HG03469 (cell line): ENCODE measurements at regions not wholly inside any gene's neighbourhood (a gene's known extent, or its start where the extent isn't known, plus 50 kb on each side); places are given as distances from the start of the nearest gene placed in this dataset.
"Not testable (repeated sequence)": the region's sequence is repeated elsewhere in the genome, so short reads cannot be mapped to it uniquely, and the experiment has no call there.

Experiments
- ATAC-seq: cut with Tn5 transposase; IDR thresholded peaks from one replicate; pipeline ENCODE4 v1.9.1; 2021; ENCODE audit warnings: mild to moderate bottlenecking, moderate library complexity, moderate number of reproducible peaks; ENCODE audit not compliant: unreplicated experiment

DNA sequence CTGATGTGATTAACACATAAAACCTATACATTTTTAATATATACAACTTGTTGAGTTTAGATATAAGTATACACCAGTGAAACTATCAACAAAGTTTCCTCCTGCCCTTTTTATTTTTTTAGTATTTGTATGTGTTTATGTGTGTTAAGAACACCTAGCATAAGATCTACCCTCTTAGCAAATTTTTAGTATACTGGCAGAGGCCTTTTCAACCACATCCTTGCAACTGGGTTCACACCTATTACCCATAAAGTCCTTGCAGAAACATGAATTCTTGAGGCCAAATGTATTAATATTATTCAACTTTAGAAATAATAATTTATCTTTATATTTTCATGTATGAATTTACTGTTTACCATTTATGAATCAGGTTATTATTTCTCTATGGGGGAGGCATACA lies 119.7 kb upstream of the CRIM1 start:
- ATAC-seq, result no peak

DNA sequence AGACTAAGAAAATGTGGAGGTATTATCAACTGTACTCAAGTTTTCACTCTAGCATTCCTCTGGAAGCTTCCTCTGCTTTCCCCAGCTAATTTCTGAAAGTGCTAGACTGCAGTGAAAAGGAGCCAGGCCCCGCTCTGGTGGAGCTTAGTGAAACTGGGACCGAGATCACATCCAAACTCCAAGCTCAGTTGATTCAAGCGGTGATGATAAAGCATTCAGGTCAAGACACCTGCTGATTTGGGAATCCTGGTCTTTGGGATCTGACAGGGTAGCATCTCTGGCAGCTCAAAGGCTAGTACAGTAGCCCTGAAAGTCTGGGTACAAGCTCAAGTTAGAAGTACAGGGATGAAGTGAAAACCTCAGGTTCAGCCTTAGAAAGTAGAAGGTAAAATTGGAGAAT lies 120.2 kb upstream of the CRIM1 start:
- ATAC-seq, result no peak

DNA sequence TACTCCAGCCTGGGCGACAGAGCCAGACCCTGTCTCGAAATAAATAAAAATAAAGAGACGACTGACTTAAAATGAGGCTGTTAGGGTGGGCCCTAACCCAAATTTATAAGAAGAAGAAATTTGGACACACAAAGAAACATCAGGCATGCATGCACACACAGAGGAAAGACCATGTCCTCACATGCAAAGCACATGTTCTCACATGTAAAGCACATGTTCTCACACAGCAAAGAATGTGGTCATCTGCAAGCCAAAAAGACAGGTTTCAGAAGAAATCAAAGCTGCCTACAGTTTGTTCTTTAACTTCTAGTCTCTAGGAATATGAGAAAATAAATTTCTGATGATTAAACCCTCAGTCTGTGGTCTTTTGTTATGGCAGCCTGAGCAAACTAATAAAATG lies 132.3 kb upstream of the CRIM1 start:
- ATAC-seq, result no peak

DNA sequence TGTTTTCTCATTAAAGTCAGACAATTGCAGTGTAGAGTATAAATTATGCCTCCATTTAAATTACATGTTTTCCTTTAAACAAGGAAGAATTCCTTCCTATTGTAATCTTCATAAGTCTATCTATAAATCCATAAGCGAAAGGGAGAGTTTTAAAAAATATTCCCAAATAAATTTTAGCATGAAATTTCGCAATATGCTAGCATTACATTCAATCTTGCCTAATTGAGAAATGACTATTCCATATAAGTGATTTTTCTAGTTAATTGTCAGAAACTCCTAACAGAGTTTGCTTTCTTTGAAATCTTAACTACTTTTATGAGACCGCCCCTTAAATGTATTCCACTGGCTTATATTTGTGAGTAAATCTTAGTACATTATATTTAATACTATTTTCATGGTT lies 133.1 kb upstream of the CRIM1 start:
- ATAC-seq, result no peak

DNA sequence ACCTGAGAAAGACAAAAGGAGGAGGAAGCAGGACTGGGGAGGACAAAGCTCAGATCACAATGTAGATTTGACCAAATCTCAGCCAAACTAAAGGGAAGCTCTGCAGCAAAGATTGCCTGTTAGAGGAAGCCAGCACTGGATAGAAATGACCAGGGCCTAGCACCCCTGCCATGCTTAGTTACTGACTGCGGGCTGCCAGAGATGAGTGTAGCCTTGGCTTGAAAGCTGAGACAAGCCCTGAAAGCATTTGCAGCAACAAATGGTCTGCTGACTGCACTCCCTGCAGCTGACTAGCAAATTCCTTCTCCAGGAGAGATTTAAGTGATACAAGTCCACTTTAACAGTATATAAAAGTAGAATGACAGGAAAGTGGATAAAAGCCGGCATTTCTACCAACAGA lies 140.9 kb upstream of the CRIM1 start:
- ATAC-seq, result no peak

DNA sequence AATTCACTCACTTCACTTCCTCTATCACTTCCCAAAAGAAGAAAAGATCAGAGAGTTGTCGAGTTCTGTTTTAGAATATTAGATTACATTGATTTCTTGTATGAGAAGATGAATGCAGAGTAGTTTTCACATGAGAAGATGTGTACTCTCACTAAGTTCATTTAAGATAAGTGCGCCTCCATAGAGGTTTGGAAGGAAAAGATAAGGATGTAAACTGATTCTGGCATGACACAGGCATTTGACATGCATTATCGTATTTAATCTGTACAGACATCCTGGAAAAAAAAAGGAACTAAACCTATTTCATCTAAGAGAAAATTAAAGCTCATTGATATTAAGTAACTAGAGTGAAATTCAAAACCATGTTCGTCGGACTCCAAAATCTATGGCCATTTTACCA lies 152.2 kb upstream of the CRIM1 start:
- ATAC-seq, result no peak

DNA sequence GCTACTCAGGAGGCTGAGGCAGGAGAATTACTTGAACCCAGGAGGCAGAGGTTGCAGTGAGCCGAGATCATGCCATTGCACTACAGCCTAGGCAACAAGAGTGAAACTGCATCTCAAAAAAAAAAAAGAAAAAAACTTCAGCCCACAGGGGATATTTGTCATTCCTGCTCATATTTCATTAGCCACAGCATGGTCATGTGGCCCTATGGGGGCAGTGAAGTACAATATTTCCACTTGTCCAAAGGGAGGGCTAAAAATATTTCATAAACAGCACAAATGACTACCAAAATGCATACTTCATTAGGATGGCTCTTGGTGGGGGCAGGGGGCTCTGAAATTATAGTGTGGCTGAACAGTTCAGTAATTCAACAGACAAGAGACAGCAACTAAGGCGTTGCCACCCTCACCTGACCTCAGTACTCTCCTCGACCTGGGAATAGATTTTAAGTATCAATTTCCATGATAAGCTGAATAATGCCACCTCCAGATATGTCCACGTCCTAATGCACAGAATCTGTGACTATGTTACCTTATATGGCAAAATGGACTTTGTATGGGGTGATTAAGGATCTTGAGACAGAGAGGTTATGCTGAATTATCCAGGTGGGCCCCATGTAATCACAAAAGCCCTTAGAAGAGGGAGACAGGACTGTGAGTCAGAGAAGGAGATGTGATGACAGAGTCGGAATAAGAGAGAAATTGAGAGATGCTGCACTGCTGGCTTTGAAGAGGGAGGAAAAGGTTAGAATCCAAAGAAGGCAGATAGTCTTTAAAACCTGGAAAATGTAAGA lies 158.2 kb upstream of the CRIM1 start:
- ATAC-seq, result no peak

DNA sequence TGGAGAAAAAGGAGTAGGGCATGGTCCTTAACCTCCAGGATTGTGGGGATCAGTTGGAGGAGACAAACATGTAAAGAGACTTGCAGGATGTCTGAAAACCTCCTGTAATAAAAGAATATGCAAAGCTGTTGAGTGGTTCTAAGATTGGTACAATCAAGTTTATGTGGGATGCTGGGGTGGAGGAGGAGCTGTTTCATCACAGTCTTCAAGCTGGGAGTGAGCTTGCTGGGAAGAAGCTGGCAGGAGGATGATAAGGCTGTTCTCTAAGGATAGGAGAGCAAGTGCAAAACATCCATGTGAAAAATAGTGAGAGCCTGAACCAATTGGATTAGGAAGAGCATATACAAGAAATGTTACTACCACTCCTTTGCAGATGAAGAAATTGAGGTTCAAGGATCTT lies 161.9 kb upstream of the CRIM1 start:
- ATAC-seq, result no peak

DNA sequence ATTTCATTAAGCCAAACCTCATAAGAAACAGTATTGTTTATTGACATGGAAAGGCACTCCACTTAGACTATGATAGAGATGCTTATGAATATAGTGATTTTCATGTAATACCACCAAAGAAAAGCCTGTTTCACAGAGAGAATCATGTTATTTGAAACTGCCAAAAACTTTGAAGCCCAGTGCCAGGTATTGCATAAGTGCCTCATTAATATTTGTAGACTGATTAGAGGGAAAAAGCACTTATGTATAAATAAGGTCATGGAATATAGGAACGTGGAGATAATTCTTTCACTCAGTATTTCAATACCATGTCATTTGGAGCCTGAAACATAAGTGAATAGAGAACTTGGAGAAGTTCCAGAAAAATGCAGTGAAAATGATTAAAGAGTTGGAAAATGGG lies 162.6 kb upstream of the CRIM1 start:
- no peak for ATAC-seq

DNA sequence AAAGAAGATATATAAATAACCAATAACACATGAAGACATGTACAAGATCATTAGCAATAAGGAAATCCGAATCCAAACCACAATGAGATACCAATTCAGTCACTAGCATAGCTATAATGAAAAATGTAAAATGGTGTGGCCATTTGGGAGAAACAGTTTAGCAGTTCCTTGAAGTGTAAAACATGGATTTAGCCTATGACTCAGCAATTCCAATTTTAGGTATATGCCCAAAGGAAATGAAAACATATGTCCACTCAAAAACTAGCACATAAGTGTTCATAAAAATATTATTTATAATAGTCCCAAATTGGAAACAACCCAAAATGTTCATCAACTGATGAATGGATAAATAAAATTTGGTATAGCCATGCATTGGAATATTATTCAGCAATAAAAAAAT lies 165.5 kb upstream of the CRIM1 start:
- no peak for ATAC-seq

DNA sequence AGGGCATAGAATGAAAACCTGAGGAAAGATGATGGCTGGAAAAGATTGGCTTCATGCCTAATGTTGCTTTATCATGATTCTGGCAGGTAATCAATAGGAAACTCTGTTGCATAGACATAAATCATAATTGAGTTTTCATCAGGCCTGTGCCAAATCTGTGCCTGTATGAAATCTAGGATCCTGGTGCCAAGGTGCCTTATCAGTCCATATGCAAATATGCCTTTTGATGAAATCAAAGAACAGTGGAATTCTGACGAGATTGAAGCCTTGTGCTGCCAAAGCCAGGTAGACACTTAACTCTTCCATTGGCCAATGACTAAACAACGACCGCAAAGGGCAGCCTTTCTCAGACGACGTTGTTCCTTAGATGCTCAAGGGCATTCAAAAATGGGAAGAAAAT lies 170.0 kb upstream of the CRIM1 start:
- ATAC-seq, result no peak

DNA sequence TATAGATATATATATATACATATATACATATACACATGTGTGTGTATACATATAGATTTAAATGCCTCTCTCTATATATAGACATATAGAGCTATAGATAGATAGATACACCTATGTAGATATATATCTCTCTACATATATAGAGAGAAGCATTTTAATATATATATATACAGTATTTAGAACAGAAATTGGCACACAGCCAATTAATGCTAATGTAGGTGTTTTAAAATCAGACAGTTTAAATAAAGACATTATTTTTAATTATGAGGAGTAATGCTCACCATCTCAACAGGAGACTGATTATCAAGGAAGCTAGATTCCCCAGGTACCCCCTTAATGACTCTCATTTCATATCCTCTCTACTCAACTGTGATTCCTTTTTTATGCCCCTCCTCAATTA lies 170.7 kb upstream of the CRIM1 start:
- ATAC-seq, result no peak

DNA sequence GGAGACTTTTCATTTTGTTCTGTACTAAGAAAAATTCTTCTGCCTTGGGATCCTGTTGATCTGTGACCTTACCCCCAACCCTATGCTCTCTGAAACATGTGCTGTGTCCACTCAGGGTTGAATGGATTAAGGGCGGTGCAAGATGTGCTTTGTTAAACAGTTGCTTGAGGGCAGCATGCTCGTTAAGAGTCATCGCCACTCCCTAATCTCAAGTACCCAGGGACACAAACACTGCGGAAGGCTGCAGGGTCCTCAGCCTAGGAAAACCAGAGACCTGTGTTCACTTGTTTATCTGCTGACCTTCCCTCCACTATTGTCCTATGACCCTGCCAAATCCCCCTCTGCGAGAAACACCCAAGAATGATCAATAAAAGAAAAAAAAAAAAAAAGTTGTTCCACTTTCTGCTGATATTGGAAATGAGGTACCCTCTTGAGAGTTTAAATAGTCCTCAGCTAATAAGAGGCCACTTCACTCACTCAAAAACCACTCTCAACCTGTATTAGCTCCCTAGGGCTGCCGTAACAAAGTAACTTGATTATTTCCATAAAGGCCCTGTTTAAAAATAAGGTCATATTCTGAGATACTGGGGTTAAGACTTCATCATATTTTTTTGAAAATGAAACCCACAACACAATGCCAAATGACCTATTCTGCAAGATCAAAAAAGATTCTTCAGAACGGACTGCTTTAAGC lies 174.6 kb upstream of the CRIM1 start:
- ATAC-seq, result not testable (repeated sequence)

DNA sequence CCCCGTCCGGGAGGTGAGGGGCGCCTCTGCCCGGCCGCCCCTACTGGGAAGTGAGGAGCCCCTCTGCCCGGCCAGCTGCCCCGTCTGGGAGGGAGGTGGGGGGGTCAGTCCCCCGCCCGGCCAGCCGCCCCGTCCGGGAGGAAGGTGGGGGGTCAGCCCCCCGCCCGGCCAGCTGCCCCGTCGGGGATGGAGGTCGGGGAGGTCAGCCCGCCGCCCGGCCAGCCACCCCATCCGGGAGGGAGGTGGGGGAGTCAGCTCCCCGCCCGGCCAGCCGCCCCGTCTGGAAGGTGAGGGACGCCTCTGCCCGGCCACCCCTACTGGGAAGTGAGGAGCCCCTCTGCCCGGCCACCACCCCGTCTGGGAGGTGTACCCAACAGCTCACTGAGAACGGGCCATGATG lies 175.3 kb upstream of the CRIM1 start:
- not testable (repeated sequence) for ATAC-seq

DNA sequence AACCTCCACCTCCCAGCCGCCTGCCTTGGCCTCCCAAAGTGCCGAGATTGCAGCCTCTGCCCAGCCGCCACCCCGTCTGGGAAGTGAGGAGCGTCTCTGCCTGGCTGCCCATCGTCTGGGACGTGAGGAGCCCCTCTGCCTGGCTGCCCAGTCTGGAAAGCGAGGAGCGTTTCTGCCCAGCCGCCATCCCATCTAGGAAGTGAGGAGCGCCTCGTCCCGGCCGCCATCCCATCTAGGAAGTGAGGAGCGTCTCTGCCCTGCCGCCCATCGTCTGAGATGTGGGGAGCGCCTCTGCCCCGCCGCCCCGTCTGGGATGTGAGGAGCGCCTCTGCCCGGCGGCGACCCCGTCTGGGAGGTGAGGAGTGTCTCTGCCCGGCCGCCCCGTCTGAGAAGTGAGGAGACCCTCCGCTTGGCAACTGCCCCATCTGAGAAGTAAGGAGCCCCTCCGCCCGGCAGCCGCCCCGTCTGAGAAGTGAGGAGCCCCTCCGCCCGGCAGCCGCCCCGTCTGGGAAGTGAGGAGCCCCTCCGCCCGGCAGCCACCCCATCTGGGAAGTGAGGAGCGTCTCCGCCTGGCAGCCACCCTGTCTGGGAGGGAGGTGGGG lies 175.8 kb upstream of the CRIM1 start:
- not testable (repeated sequence) for ATAC-seq

DNA sequence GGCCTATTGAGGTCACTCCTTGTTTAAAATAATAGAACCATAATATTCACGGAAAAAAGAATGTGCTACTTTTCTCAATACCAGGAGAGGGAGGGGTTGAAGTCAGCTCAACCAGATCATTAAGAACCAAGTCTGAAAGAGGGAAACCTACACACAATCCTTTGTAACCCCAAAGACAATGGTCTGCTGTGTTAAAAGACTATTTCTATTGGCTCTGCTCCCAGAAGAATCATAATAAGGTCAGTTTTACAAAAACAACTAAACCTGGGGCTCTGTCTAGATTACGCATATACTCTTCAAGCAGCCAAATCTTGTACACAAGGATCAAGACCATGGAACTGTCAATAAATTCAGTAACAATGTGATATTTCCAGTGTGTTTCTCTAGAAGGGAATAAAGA lies 177.2 kb upstream of the CRIM1 start:
- ATAC-seq, result no peak

DNA sequence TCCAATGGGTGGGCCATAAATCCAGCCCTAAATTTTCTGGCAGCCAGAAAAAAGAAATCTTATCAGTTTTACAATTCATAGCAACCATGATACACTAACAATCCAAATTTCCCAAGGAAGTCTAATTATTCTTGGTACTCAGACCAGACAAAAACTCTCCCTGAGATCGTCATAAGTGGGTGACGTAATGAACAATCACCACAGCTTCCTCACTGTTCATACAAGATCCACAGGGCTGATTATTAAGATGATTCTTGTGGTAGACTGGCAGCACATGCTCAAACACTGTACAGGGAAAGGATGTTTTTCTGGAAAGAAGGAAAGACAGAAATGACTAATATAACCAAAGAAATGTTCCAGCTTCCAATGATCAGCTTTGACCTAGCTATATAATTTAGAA lies 178.3 kb upstream of the CRIM1 start:
- ATAC-seq, result no peak

DNA sequence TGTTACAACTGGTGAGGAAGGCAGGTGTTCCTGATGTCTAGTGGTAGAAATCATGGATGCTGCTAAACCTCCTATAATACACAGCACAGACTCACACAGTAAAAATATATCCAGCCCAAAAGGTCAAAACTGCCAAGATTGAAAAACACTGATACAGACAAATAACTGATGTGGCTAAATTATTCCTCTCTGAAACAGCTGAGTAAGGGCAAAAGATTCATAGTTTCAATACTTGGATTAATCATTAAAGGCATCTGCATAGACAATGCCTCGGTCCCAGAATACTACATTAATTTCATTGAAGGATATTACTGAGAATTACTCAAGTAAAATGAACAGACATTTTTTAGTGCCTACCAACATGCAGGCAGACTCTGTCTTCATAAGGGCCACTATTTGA lies 180.7 kb upstream of the CRIM1 start:
- no peak for ATAC-seq

DNA sequence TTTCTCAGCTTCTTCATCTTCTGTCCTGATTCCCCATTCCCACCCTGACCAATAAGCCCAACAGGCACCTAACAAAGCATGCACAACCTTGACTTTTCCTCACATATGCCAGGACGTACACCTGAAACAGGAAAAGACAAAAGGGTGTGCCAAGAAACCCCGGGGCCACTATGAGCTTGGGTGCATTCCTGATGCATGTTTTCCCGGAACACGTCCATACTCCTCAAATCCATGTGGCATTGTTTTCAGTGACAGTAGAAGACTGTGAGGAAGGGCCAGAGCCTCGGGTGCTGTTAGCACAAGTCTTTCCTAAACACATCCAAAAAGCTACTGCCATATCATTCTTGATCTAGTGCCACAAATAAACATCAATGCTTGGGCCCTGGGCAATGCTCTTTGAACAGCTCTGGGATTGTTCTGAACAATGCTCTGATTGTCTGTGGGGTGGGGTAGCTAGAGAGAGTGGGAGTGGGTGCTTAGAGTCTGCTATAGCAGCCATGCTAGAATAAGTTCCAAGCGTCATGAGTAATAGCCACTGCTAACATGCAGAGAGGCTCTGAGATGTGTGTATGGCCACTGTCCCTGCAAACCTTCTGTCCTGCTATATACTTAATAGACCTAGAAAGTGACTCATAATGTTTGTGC lies 181.7 kb upstream of the CRIM1 start:
- no peak for ATAC-seq

DNA sequence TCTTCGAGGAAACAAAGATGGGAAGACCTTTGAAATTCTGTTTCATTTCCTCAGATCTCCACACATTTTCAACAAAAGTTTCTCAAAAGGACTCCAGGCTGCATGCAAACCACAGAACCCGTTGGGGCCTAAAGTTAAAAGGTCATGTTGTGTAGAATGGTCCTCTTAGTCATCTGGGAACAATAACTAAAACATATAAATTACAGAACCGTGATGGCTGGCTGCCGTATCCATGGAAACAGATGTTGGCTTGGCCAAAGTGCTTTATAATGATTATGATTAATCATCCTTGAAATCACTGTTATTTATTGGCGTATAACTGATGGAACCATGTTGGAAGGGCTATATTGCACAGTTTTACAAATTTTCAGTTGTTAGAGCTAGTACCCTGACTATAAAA lies 182.8 kb upstream of the CRIM1 start:
- no peak for ATAC-seq

DNA sequence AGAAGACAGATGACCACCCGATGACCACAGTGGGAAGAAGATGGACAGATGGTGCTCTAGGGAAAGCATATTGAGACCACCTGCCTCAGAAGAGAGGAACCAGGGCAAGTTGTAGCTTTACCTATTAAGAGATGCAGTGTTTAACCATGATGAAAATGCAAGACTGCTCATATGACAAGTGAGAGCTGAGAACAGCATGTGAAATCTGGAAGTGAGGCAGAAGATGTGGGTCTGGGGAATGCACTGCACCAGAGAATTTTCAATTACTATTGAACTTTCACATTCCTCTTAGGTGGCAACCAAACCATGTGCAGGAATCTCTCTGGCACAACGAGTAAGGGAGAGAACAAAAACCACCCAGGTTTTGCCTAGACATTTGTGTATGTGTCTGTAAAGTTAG lies 184.8 kb upstream of the CRIM1 start:
- no peak for ATAC-seq

DNA sequence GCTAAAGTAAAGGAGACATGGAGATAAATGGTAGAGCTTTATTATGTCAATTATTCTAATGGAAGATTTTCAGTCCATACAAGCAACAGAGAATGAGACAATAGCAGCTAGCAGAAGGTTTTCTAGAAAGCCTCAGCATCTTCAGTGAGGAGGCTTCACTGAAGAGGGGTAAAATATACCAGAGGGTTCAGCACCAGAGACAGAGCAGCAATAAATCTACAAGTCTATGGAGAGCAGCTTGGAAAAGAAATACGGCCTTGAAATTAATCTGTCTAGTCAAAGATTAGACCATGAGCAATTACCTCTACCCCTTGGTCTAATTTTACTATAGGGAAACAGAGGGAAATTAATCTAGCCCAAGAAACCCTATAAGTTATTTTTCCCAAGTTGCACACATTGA lies 185.7 kb upstream of the CRIM1 start:
- no peak for ATAC-seq
